Gastroesophageal sphincter (tissue), 4 donors: ENCODE measurements at regions not wholly inside any gene's neighbourhood (a gene's known extent, or its start where the extent isn't known, plus 50 kb on each side); places are given as distances from the start of the nearest gene placed in this dataset.

Experiments used
- ATAC-seq: fragments of 150-250 bp; one replicate; pipeline ENCODE4 v1.9.1; 2016; ENCODE audit warnings: mild to moderate bottlenecking, moderate library complexity
- H3K27ac ChIP-seq, 4 donors: fragments of 200-600 bp; sonication (generic) in 3 of 4; 1 replicate in 3 of 4; 2 replicates in 1 of 4; pipeline ENCODE4 v1.5.1; 2016 to 2019
- H3K27me3 ChIP-seq: fragments of 200-600 bp; sonication (generic); one replicate; pipeline ENCODE4 v1.5.1; 2019
- H3K36me3 ChIP-seq, 2 donors: fragments of 200-600 bp; sonication (generic); one replicate each; pipeline ENCODE4 v1.5.1; 2019; ENCODE audit warnings: control low read depth in 1 of 2
- H3K4me1 ChIP-seq, 3 donors: fragments of 200-600 bp; sonication (generic); 1 replicate in 2 of 3; 2 replicates in 1 of 3; pipeline ENCODE4 v1.5.1; 2016 to 2019; ENCODE audit warnings: control low read depth in 2 of 3
- H3K4me3 ChIP-seq, 2 donors: fragments of 200-600 bp; sonication (generic); one replicate each; pipeline ENCODE4 v1.5.1; 2019; ENCODE audit warnings: mild to moderate bottlenecking in 1 of 2, moderate library complexity in 1 of 2
- H3K9me3 ChIP-seq, 3 donors: fragments of 200-600 bp; sonication (generic); one replicate each; pipeline ENCODE4 v1.5.1; 2017 to 2019; ENCODE audit warnings: control low read depth in 2 of 3
- CTCF ChIP-seq, 4 experiments: fragments of 200-600 bp in 2 of 4; fragments of 450-650 bp in 2 of 4; sonication (generic) in 1 of 4; IDR thresholded peaks; one replicate each; pipeline ENCODE4 v1.5.1; 2017 to 2019; ENCODE audit warnings: antibody characterized with exemption in 4 of 4, mild to moderate bottlenecking in 2 of 4, moderate library complexity in 2 of 4
- EP300 ChIP-seq: sonication (generic); formaldehyde crosslinking; IDR thresholded peaks from one replicate; pipeline ENCODE4 v1.6.1; 2017; ENCODE audit warnings: antibody characterized with exemption, mild to moderate bottlenecking
- POLR2A ChIP-seq, 2 donors: fragments of 450-650 bp; IDR thresholded peaks; one replicate each; pipeline ENCODE4 v1.6.1; 2017; ENCODE audit warnings: antibody characterized with exemption in 2 of 2, mild to moderate bottlenecking in 2 of 2, moderate library complexity in 1 of 2
- POLR2AphosphoS5 ChIP-seq: sonication (generic); formaldehyde crosslinking; IDR thresholded peaks from one replicate; pipeline ENCODE4 v1.6.1; 2017; ENCODE audit warnings: antibody characterized with exemption
- WGBS, 2 donors: methylation state at CpG; one replicate each; pipeline ENCODE4 v1.1.5; 2018; ENCODE audit warnings: low coverage in 1 of 2; 5-methylcytosine and 5-hydroxymethylcytosine counted together

DNA sequence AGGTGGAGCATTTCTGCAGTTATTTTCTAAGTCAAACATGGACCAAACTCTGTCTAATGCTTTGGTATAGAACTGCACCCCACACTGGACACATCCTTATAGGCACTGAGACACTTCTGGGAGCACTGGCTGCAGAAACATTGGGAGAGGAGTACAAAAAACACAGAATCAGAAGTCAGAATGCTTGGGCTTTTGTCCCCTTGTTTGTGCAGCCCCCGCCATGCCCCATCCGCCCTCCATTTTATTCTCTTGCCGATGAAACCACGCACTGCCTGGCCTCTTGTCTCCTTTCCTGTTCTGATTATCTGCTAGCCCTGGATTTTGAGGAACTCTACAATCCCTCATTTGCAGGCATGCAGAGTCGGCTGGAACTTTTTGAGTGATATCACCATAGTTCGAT lies 1201.2 kb downstream of the TBC1D22A start:
- H3K4me3 ChIP-seq, result no peak overlapping the region
- TF ChIP-seq EP300 (no peak), POLR2AphosphoS5 (no peak), POLR2A (IDR thresholded peaks at IDR 0.05) (no peak), CTCF (IDR thresholded peaks at IDR 0.05) (no peak)
- H3K27ac ChIP-seq, result no peak overlapping the region
- peaks cover 20% of the 10 kb centered on the region for H3K27me3 ChIP-seq
- H3K36me3 ChIP-seq, result no peaks in the 10 kb centered on the region
- WGBS, 2 donors, result 96% methylated on average over 6 of the region's 6 CpGs; no CpG with 5 or more reads in 1 of the 2 donors
- H3K9me3 ChIP-seq, result peaks cover 0 to 7% (median 0%) of the 10 kb centered on the region in 3 donors
- ATAC-seq, result no peak
- no peaks in the 10 kb centered on the region for H3K4me1 ChIP-seq

DNA sequence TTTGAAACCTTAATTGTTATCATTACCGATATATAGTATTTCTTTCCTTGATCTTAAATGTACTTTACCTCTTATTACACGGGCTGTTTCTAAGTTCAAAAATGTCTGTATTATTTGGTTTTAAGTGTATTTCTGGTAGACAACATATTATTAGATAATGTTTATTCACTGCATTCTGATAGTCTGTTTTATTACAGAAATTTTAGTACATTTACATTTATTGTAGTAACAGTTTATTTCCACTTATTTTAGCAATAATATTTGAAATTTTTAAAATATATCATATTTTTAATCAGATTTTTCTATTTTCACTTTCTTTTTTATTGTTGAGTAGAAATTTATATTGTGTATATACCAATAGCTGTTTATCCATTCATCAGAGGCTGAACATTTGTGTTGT lies 1195.2 kb downstream of the TBC1D22A start:
- TF ChIP-seq POLR2A (IDR thresholded peaks at IDR 0.05) (no peak), EP300 (no peak), POLR2AphosphoS5 (no peak), CTCF (IDR thresholded peaks at IDR 0.05) (no peak)
- Histone ChIP-seq H3K9me3 (peaks cover 0 to 25% (median 0%) of the 10 kb centered on the region in 3 donors), H3K4me1 (no peaks in the 10 kb centered on the region), H3K4me3 (no peak overlapping the region), H3K36me3 (no peaks in the 10 kb centered on the region), H3K27me3 (peaks cover 7% of the 10 kb centered on the region), H3K27ac (no peak overlapping the region)
- WGBS, 2 donors, result 92 to 94% methylated on average over 2 of the region's 2 CpGs
- no peak for ATAC-seq

- ATAC-seq, result no peak
Observed at GRCh38 chr22:47954107-47954506, 1191.7 kb downstream of the TBC1D22A start.

GRCh38 chr22:47944941-47945340 lies 1182.5 kb downstream of the TBC1D22A start:
- peaks cover 44% of the 10 kb centered on the region for H3K27me3 ChIP-seq
- no peak for TF ChIP-seq CTCF (IDR thresholded peaks at IDR 0.05)
- no peak for TF ChIP-seq POLR2A (IDR thresholded peaks at IDR 0.05)
- TF ChIP-seq EP300, result no peak
- no peak for TF ChIP-seq POLR2AphosphoS5
- H3K4me1 ChIP-seq, result no peaks in the 10 kb centered on the region
- no peak for ATAC-seq
- H3K9me3 ChIP-seq, result no peaks in the 10 kb centered on the region
- H3K36me3 ChIP-seq, result no peaks in the 10 kb centered on the region
- no CpG with 5 or more reads among the region's 6 CpGs for WGBS, 2 donors
- H3K4me3 ChIP-seq, result no peak overlapping the region
- H3K27ac ChIP-seq, result no peak overlapping the region

More at GRCh38 chr22:47954107-47954506, 1191.7 kb downstream of the TBC1D22A start:
- peaks cover 31% of the 10 kb centered on the region for H3K27me3 ChIP-seq
- H3K4me1 ChIP-seq, result no peaks in the 10 kb centered on the region
- H3K36me3 ChIP-seq, result no peaks in the 10 kb centered on the region
- no peak for TF ChIP-seq POLR2A (IDR thresholded peaks at IDR 0.05)
- TF ChIP-seq POLR2AphosphoS5, result no peak
- WGBS, 2 donors, result 50 to 73% methylated on average over 2 to 6 of the region's 7 CpGs
- no peak overlapping the region for H3K27ac ChIP-seq
- H3K4me3 ChIP-seq, result no peak overlapping the region
- peaks cover 0 to 28% (median 0%) of the 10 kb centered on the region in 3 donors for H3K9me3 ChIP-seq

DNA sequence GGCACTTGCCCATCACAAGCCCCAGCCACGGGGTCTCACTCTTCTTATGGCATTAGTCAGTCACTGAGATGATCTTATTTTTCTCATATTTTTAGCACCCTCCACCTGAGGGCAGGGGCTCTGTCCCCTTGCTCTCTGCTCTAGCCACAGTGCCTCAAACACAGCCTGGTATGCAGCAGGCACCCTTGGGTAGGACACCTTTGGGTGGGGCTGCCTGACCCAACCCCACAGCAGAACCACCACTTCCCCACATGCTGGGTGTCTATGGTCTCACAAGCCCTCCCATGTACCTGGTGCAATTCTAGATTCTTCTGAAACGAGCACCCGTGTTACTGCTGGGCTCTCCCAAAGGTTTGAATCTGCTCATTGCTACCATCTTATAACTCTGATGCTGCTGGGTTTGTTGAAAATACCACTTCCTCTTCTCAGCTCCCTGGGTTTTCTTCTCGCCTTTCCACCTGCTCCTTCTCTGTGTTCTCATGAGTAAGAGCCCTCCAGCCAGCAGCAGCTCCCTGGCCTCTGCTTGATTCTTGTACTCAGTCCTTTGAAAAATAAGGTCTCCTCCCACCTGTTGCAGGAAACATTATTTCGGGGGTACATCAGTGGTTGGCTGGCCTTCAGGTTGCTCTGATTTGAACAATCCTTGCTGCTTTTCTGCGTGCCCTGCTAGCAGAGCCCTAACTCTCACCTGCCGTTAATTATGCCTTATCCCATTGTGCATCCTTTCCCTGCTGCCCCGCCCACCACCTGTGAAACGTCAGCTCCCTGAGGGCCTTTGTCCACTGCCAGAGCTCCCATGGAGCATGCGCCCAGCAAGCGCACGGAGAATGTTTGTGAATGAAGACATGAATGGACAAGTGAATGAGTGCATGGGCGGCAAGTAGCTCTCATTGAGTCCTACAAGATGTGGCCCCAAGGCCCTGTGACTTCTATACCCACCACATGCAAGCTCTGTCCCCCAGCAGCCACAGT lies 1181.6 kb downstream of the TBC1D22A start:
- Histone ChIP-seq H3K27me3 (peaks cover 36% of the 10 kb centered on the region), H3K4me3 (no peak overlapping the region), H3K27ac (no peak overlapping the region), H3K36me3 (no peaks in the 10 kb centered on the region), H3K9me3 (no peaks in the 10 kb centered on the region), H3K4me1 (no peaks in the 10 kb centered on the region)
- TF ChIP-seq CTCF (IDR thresholded peaks at IDR 0.05) (no peak), EP300 (no peak), POLR2A (IDR thresholded peaks at IDR 0.05) (no peak), POLR2AphosphoS5 (no peak)
- WGBS, 2 donors, result 64 to 85% methylated on average over 5 to 7 of the region's 13 CpGs
- no peak for ATAC-seq
